CD14-positive monocyte (primary cell): ENCODE measurements at regions not wholly inside any gene's neighbourhood (a gene's known extent, or its start where the extent isn't known, plus 50 kb on each side); places are given as distances from the start of the nearest gene placed in this dataset.

Experiments used
- DNase-seq, 3 donors: peaks; one replicate each; pipeline ENCODE4 v3.0.0-alpha.2; 2011 to 2022
- H2AFZ ChIP-seq: 2 replicates; pipeline ENCODE4 v1.6.0; 2012; ENCODE audit warnings: mild to moderate bottlenecking, low read depth, low read length, inconsistent platforms; ENCODE audit not compliant: insufficient read depth, poor library complexity, severe bottlenecking
- H3K27ac ChIP-seq, 2 donors: 1 replicate in 1 of 2; 2 replicates in 1 of 2; pipeline ENCODE4 v1.5.1; 2012 to 2013; ENCODE audit warnings: low read length in 2 of 2, control low read depth in 1 of 2, inconsistent platforms in 1 of 2, low read depth in 1 of 2, mild to moderate bottlenecking in 1 of 2
- H3K27me3 ChIP-seq, 2 donors: one replicate each; pipeline versions ENCODE4 v1.6.0 to v1.6.1; 2011 to 2013; ENCODE audit warnings: low read length in 2 of 2; ENCODE audit not compliant: control insufficient read depth in 2 of 2, insufficient read depth in 2 of 2
- H3K36me3 ChIP-seq, 2 donors: replicated peaks in 1 of 2; 1 replicate in 1 of 2; 2 replicates in 1 of 2; pipeline versions ENCODE4 v1.5.1 to v1.6.1; 2012 to 2013; ENCODE audit warnings: low read length in 2 of 2, control low read depth in 1 of 2, inconsistent platforms in 1 of 2, mild to moderate bottlenecking in 1 of 2; ENCODE audit not compliant: insufficient read depth in 2 of 2, control insufficient read depth in 1 of 2
- H3K4me1 ChIP-seq, 2 donors: 1 replicate in 1 of 2; 2 replicates in 1 of 2; pipeline versions ENCODE4 v1.5.1 to v1.6.1; 2012 to 2013; ENCODE audit warnings: low read length in 2 of 2, control low read depth in 1 of 2, inconsistent platforms in 1 of 2, mild to moderate bottlenecking in 1 of 2, moderate library complexity in 1 of 2; ENCODE audit not compliant: insufficient read depth in 2 of 2, control insufficient read depth in 1 of 2
- H3K4me2 ChIP-seq: replicated peaks from 2 replicates; pipeline ENCODE3; 2012; ENCODE audit warnings: low read length, moderate library complexity, mild to moderate bottlenecking; ENCODE audit not compliant: poor library complexity, severe bottlenecking; ENCODE audit errors: extremely low read depth
- H3K4me3 ChIP-seq, 3 experiments: fragments of 200-600 bp in 1 of 3; sonication (generic) in 1 of 3; replicated peaks in 1 of 3; 1 replicate in 2 of 3; 2 replicates in 1 of 3; pipeline ENCODE4 v1.5.1; 2011 to 2013; ENCODE audit warnings: low read length in 3 of 3, mild to moderate bottlenecking in 3 of 3, control low read depth in 2 of 3, low read depth in 2 of 3, inconsistent platforms in 1 of 3, moderate library complexity in 1 of 3
- H3K79me2 ChIP-seq: 2 replicates; pipeline ENCODE4 v1.6.0; 2012; ENCODE audit warnings: mild to moderate bottlenecking, control low read depth, inconsistent platforms, low read length, moderate library complexity; ENCODE audit not compliant: insufficient read depth
- H3K9ac ChIP-seq: 2 replicates; pipeline ENCODE4 v1.6.0; 2017; ENCODE audit warnings: low read length, mild to moderate bottlenecking; ENCODE audit not compliant: insufficient read depth, poor library complexity, severe bottlenecking
- H3K9me3 ChIP-seq, 2 donors: replicated peaks in 1 of 2; 1 replicate in 1 of 2; 2 replicates in 1 of 2; pipeline versions ENCODE4 v1.5.1 to v1.6.1; 2012 to 2013; ENCODE audit warnings: low read length in 2 of 2, control low read depth in 1 of 2; ENCODE audit not compliant: control insufficient read depth in 1 of 2, insufficient read depth in 1 of 2
- H4K20me1 ChIP-seq: 2 replicates; pipeline ENCODE4 v1.6.0; 2012; ENCODE audit warnings: mild to moderate bottlenecking, low read length, control low read depth, moderate library complexity; ENCODE audit not compliant: insufficient read depth
- H3K27ac Mint-ChIP-seq, 7 donors: one replicate each; pipeline ENCODE4 v1.8.0; 2020; ENCODE audit warnings: mild to moderate bottlenecking in 7 of 7, mixed read lengths in 7 of 7, moderate library complexity in 6 of 7, inconsistent platforms in 2 of 7
- H3K27me3 Mint-ChIP-seq, 3 donors: one replicate each; pipeline ENCODE4 v1.8.0; 2021 to 2022; ENCODE audit warnings: low read depth in 3 of 3, mild to moderate bottlenecking in 3 of 3, mixed read lengths in 3 of 3, moderate library complexity in 3 of 3, inconsistent platforms in 1 of 3
- H3K36me3 Mint-ChIP-seq, 2 donors: one replicate each; pipeline ENCODE4 v1.8.0; 2020; ENCODE audit warnings: mixed read lengths in 2 of 2, inconsistent platforms in 1 of 2, mild to moderate bottlenecking in 1 of 2
- H3K4me1 Mint-ChIP-seq: one replicate; pipeline ENCODE4 v1.8.0; 2020; ENCODE audit warnings: mild to moderate bottlenecking, mixed read lengths
- H3K4me3 Mint-ChIP-seq, 2 donors: one replicate each; pipeline ENCODE4 v1.8.0; 2020; ENCODE audit warnings: mild to moderate bottlenecking in 2 of 2, mixed read lengths in 2 of 2, moderate library complexity in 1 of 2
- H3K9me3 Mint-ChIP-seq, 7 donors: one replicate each; pipeline ENCODE4 v1.8.0; 2020 to 2022; ENCODE audit warnings: mixed read lengths in 7 of 7, mild to moderate bottlenecking in 6 of 7, moderate library complexity in 6 of 7, inconsistent platforms in 2 of 7
- WGBS: methylation state at CpG from one replicate; pipeline ENCODE4 v1.1.5; 2013; ENCODE audit warnings: missing lambda C conversion rate; ENCODE audit not compliant: insufficient coverage; 5-methylcytosine and 5-hydroxymethylcytosine counted together
- intact Hi-C, 2 donors: fragments of 100-400 bp; cut with micrococcal nuclease; formaldehyde crosslinking; loops; one replicate each; pipeline versions ENCODE4 v1.15.0 to v1.15.1; 2023
- TF ChIP-seq, protein P1 (sequence below): fragments of 200-600 bp; IDR thresholded peaks from one replicate; pipeline ENCODE4 v1.8.0; 2022; ENCODE audit warnings: antibody characterized with exemption, mild to moderate bottlenecking

GRCh38 chr12:25707056-25707455 lies 154.0 kb upstream of the LMNTD1 start:
- Histone ChIP-seq H3K9ac (no peak overlapping the region), H3K79me2 (no peaks in the 10 kb centered on the region), H3K27ac (no peak overlapping the region), H3K4me1 (no peaks in the 10 kb centered on the region), H4K20me1 (no peaks in the 10 kb centered on the region), H3K4me3 (no peak overlapping the region), H2AFZ (no peak overlapping the region), H3K4me2 (no peak overlapping the region), H3K9me3 (peaks cover 4 to 16% of the 10 kb centered on the region in 2 donors), H3K27me3 (no peaks in the 10 kb centered on the region), H3K36me3 (no peaks in the 10 kb centered on the region)
- no peak overlapping the region for H3K4me3 Mint-ChIP-seq
- H3K27ac Mint-ChIP-seq = no peak overlapping the region
- no peaks in the 10 kb centered on the region for H3K4me1 Mint-ChIP-seq
- intact Hi-C loops = no loop called here
- no peaks in the 10 kb centered on the region for H3K36me3 Mint-ChIP-seq
- no peak for DNase-seq
- H3K9me3 Mint-ChIP-seq = peaks cover 3 to 23% (median 8%) of the 10 kb centered on the region in 7 donors
- peaks cover 0 to 1% (median 0%) of the 10 kb centered on the region in 3 donors for H3K27me3 Mint-ChIP-seq
- TF ChIP-seq, protein P1, sequence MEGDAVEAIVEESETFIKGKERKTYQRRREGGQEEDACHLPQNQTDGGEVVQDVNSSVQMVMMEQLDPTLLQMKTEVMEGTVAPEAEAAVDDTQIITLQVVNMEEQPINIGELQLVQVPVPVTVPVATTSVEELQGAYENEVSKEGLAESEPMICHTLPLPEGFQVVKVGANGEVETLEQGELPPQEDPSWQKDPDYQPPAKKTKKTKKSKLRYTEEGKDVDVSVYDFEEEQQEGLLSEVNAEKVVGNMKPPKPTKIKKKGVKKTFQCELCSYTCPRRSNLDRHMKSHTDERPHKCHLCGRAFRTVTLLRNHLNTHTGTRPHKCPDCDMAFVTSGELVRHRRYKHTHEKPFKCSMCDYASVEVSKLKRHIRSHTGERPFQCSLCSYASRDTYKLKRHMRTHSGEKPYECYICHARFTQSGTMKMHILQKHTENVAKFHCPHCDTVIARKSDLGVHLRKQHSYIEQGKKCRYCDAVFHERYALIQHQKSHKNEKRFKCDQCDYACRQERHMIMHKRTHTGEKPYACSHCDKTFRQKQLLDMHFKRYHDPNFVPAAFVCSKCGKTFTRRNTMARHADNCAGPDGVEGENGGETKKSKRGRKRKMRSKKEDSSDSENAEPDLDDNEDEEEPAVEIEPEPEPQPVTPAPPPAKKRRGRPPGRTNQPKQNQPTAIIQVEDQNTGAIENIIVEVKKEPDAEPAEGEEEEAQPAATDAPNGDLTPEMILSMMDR = no peak

DNA sequence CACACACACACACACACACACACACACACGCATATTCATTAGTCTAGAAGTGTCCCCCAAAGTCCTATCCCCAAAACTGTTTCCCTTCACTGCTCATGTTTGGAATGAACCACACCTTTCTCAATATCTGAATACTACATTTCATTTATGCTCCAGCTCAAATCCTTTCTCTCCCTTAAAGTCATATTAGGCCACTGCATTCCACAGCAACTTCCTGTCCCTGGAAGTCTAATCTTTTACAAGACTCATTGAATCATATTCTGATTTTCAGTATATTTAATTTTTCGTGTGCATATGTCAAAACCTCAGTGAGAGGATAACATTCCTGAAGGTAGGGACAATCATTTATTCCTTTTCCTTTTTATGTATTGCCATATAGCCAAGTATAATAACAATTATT lies 155.6 kb upstream of the LMNTD1 start:
- Histone ChIP-seq H2AFZ (no peak overlapping the region), H3K36me3 (no peaks in the 10 kb centered on the region), H3K79me2 (no peaks in the 10 kb centered on the region), H3K27me3 (no peaks in the 10 kb centered on the region), H3K4me3 (no peak overlapping the region), H3K4me1 (no peaks in the 10 kb centered on the region), H3K27ac (no peak overlapping the region), H3K4me2 (no peak overlapping the region), H3K9ac (no peak overlapping the region), H3K9me3 (peaks cover 4 to 17% of the 10 kb centered on the region in 2 donors), H4K20me1 (no peaks in the 10 kb centered on the region)
- H3K36me3 Mint-ChIP-seq = no peaks in the 10 kb centered on the region
- no peak for DNase-seq
- intact Hi-C loops = no loop called here
- H3K27me3 Mint-ChIP-seq = peaks cover 0 to 1% (median 0%) of the 10 kb centered on the region in 3 donors
- TF ChIP-seq, protein P1 = no peak
- H3K27ac Mint-ChIP-seq = no peak overlapping the region
- 80% methylated on average over 1 of the region's 2 CpGs for WGBS
- H3K4me3 Mint-ChIP-seq = no peak overlapping the region
- no peaks in the 10 kb centered on the region for H3K4me1 Mint-ChIP-seq
- H3K9me3 Mint-ChIP-seq = peaks cover 1 to 21% (median 6%) of the 10 kb centered on the region in 7 donors
